RCC 7860 (cell line): ENCODE measurements at regions not wholly inside any gene's neighbourhood (a gene's known extent, or its start where the extent isn't known, plus 50 kb on each side); places are given as distances from the start of the nearest gene placed in this dataset.
A peak's percentile ranks its signal among the peaks of the same experiment; 100 is the strongest.

ENCODE experiments used
- DNase-seq: peaks from one replicate; pipeline ENCODE4 v3.0.0-alpha.2; 2015; ENCODE audit warnings: low spot score
- FAIRE-seq: peaks from 2 replicates; lab custom pipeline; 2012; peaks lifted over from hg19 to GRCh38; lab: Jason Lieb, UNC

DNA sequence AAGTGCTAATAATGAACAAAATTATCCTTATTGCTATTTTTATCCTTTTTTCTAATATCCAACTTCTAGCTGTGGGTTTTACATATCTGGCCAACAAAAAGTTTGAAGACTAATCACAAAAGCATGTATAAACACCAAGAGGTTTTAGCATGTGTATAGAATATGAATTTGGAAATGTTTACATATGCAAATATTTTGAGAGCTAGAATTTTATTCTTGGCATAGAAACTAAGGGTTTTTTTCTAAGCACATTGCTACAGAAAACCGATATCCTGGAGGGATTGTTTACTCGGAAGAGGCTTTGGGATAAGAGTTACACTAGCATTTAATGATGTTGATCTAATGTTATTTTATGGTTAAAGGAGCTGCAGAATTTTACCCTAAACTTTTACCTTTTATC lies 392.1 kb downstream of the EFNB2 start:
- no peak for FAIRE-seq
- DNase-seq: no peak

DNA sequence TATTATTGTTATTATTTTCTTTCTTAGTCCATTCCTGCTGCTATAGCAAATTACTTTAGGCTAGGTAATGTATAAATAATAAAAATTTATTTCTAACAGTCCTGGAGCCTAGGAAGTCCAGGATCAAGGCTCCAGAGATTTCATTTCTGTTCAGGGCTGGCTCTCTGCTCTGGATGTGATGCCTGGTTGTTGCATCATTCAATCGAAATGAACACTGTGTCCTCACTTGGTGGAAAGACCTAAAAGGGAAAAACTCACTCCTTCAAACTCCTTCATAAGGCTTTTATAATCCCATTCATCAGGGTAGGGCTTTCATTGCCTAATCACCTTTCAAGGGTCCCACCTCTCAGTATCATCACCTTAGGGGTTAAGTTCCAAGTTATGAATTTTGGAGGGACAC lies 395.0 kb downstream of the EFNB2 start:
- no peak for DNase-seq
- no peak for FAIRE-seq

DNA sequence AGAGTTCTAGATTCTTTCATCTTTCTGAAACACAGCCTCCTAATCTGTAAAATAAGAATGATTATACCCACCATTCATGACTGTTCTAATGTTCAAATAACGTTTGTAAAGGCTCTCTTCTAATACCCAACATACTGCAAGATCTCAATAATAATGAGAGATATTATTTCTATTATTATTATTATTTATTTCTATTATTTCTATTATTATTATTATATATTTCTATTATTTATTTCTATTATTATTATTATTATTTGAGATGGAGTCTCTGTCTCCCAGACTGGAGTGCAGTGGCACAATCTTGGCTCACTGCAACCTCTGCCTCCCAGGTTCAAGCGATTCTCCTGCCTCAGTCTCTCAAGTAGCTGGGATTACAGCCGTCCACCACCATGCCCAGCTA lies 395.5 kb downstream of the EFNB2 start:
- no peak for DNase-seq
- no peak for FAIRE-seq

DNA sequence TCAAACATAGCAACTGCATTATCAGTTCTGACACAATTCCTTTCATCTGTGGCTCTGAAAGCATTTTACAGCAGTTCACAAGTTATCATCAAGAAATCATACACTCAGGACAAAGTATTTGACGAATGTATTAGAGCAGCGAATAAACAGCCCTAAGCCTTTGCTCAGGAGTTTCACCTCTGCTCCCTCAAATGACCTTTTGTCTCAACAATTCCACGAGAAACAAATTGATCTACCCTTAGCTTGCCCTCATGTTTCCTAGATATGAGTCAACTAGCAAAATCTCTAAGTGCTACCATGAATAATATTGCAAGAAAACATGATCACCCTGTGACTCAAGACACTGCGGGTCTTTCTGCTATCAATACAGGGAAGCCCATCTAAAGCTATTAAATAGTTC lies 396.1 kb downstream of the EFNB2 start:
- no peak for FAIRE-seq
- DNase-seq: no peak

DNA sequence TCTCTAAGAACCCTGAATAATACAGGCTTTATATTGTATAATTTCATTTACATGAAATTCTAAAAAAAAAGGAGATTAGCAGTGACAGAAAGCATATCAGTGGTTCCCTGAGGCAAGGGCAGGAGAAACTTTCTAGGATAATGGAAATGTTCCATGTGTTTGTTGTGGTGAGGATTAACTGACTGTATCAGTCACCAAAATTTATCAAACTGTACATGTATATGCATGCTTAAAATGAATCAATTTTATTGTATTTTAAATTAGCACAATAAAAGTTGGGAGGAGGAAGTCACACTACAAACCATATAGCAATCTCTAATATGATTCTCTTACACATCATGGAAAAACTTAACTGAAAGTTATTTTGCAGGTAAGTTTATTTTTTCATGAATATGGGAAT lies 396.8 kb downstream of the EFNB2 start:
- FAIRE-seq: no peak
- DNase-seq: no peak

DNA sequence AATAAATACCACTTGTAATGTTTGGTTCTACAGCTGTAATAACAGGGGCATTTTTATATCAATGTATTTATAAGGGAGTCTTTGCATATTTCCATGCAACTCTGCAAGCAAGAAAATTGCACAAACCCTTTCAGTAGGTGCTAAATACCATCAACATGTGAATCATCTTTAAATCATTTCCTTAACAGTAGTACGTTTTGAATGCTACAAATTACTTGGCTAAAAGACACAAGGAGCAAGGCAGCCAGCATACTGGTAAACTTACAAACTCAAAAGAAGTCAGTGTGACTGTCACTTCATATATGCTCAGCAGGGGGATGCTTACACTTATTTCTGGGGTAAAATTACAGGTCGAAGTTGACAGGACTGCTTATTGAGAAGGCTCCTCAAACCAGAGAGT lies 402.4 kb downstream of the EFNB2 start:
- DNase-seq (peak; percentile 21), FAIRE-seq (no peak)

DNA sequence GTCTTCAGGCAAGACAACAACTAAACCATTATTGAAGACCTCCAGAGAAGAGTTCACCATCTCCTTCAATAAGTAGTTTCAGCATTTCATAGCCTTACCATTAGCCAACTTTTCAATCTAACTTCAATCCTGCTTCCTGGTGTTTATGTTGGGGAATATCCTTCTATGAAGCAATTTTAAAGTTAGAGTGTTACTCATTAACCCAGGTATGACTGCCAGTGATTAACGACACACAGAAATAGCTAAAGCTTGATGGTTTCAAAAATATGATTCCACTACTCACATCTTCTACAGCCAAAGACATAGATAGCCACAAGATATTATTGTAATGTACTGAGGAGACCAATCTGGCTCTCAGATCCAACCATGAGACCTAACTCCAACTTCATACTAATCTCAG lies 403.2 kb downstream of the EFNB2 start:
- peak; percentile 33 for DNase-seq

DNA sequence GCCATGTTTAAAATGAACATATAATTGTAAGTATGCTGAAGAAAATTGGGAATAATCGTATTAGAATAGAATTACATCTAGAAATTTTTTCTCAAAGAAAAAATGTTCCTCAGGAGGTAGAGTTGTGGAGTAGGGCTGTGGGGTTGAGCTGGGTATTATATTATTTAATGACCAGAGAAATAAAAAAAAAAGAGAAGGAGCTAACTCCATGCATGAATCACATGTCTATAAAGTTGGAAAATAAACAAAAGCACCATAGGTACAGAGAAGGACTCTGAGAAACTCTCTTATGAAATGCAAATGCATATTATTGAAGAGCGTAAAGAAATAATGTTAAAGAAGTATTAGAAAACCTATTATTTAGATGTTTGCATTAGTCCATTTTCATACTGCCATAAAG lies 405.5 kb downstream of the EFNB2 start:
- FAIRE-seq (no peak), DNase-seq (no peak)

More for the DNA sequence above, 403.2 kb downstream of the EFNB2 start:
- FAIRE-seq: peak; percentile 68

DNA sequence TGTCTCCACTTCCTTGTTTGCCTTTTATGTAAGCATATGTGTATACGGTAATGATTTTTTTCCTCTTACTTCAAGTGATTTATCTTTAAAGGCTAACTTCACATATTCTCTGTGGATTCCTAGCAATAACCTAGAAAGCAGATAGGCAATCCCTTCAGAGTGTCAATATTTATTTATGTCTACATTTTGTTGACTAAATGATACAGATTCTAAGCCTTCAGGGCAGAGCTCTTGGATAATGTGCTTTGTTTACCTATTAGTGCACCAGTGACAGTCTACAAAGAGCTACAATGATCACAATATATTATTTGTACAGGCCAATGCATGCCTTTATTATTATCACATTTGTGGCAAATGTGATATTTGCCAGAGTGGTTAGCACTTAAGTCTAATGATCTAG lies 406.2 kb downstream of the EFNB2 start:
- FAIRE-seq (no peak), DNase-seq (no peak)

DNA sequence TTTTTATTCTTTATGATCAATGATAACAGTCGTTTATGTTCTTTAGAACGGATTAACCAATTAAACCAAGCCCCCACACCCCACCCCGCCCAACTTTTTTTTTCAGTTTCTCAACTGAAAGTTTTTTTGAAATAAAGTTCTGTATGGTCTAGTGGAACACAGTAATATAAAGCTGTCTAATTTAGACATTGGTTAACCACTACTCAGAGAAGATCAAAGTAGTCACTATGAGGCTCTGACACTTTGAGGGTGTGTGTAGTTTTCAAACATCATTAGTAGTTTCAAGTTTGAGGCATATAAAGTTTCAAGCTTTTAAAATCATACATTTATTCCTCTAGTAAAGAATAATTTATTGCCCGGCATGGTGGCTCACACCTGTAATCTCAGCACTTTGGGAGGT lies 413.2 kb downstream of the EFNB2 start:
- DNase-seq (no peak), FAIRE-seq (no peak)

DNA sequence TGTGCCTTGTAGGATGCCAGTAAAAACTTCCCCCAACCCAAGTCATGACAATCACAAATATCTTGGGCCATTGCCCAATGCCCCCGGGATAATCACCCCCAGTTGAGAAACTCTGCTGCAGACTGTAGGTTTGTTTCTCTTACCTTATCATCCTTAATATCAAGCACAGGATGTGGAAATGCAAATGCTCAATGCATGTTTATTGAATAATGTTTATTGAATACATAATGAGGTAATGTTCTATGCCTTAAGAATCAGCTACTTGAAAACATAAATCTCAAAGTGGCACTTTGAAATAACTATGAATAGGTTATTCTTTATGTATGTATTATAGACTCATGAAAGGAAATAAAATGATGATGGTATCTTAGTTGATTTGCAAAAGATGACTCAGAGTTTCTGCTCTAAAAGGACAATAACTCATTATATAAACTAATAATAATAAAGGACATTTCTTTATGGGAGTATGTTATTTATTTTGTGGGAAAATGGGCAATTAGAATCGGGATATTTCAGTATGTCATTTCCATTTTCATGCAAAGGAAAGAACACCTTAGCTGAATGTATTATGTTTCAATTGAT lies 414.2 kb downstream of the EFNB2 start:
- FAIRE-seq (no peak), DNase-seq (no peak)

DNA sequence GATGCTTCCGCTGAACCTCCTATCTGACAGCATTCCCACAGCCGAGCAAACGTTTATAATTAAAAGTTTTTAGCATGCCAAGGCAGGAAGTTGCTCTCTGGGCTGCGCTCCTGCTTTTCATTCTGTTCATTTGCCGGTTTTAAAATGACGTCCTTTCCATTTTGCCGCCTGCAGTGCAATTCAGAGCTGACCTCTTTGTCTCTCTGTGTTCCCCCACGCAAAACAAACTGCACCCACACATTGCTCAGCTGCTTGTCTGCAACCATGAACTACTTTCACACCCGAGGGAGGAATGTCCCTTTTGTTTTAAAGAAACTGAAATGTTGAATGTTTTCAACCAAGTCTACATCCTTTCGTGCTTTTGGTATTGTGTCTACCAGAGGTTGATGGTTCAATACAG lies 416.5 kb downstream of the EFNB2 start:
- DNase-seq: no peak
- FAIRE-seq: no peak

DNA sequence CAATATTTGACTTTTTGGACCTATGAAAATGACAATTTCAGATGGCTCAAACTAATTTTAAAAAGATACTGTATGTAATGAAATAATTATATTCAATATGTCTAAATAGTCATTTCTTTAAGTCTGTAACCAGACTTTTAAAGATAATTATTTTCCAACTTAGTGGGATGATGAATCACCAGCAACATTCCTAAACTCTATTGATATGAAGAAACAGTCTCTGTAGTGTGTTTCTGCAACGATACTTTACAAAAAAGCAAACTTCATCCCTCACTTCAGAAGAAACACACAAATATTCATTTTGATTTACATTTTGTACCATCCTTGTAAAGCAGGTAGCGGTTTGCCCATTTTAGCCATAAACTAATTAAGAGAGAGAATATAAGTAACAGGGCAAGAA lies 417.4 kb downstream of the EFNB2 start:
- DNase-seq (no peak), FAIRE-seq (no peak)

DNA sequence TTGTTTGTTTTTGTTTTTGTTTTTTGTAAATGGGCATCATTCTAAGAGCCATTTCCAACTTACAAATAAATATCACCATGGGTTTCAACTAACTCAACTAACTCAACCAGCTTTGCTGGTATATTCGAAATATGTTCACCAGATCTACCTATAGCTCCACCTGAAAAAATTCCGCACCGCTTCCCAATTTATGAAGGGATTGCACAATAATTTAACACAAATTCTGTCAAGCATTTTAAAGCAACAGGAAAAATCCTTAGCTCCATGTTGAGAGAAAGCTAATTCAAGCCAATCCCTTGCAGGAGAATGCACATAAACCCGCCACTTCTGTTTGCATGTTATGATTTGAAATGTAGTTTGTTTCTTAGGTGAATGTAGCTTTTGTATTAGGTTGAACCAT lies 417.8 kb downstream of the EFNB2 start:
- FAIRE-seq (no peak), DNase-seq (no peak)

DNA sequence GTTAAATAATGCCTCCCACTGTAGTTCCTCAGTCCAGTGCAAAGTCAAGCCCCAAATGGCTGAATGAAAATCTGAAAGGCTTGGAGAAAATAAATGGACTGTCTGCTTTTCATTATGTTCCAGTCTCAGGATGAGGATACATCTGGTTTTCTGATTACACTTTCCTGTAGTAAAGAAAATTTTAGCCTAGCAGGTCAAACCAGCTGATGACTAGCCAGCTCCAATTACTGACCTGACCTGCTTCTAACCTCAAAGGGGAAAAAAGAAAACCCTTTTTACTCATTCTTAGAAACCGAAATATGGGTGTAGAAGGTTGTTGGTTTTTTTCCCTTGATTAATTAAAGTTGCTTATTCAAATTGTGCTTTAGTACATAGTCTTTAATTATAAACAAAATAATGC lies 418.4 kb downstream of the EFNB2 start:
- DNase-seq: no peak
- FAIRE-seq: no peak

DNA sequence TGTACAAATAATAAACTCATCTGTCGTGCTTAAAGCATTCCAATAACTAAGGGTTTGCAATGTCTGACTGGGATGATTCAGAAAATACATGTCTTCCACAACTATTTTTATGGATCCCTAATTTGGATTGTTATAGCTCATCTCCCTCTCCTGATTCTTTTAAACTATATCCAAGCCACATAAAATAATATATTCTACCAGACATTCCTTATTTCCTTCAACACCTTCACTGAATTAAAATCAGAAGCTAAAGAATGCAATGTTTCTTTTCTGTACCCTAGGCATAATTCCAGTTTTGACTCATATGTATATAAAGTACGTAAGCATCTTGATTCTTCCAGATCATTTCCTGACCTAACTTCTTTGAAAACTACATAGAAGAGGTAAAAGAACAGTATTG lies 420.4 kb downstream of the EFNB2 start:
- DNase-seq (no peak), FAIRE-seq (no peak)

DNA sequence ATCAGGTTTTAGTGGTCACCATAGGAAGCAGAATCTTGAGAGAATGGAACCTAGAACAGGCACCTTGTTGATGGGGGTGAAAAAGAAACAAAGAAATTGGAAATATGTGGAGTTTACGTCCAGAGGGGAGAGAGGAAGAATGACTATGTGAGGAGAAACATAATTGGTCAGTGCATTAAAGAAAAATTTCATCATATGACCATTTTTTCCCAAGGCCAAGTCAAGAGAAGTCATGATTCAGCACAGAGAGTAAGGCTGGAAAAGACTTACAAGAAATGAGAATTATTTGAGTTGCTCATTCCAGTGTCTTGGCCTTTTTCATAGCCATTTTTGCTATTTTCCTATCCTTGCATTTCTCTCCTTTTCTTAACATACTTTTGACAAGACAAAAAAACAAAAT lies 421.7 kb downstream of the EFNB2 start:
- DNase-seq (no peak), FAIRE-seq (no peak)

DNA sequence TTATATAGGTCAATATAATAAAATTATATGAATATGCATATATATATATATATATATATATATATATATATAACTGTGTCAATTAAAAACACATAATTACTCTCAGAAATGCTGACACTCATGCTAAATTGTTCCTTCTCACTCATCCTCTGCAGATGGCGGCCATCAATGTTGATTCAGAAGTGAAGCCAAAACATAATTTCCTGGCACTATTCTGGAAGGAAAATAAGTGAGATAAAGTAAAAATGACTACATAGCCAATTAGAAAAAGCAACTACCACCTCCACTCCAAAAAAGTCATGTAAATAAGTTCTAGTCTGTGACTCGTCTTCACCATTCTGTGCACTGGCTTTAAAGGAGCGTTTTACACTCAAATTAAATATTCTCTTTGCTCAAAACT lies 423.3 kb downstream of the EFNB2 start:
- DNase-seq (no peak), FAIRE-seq (no peak)

DNA sequence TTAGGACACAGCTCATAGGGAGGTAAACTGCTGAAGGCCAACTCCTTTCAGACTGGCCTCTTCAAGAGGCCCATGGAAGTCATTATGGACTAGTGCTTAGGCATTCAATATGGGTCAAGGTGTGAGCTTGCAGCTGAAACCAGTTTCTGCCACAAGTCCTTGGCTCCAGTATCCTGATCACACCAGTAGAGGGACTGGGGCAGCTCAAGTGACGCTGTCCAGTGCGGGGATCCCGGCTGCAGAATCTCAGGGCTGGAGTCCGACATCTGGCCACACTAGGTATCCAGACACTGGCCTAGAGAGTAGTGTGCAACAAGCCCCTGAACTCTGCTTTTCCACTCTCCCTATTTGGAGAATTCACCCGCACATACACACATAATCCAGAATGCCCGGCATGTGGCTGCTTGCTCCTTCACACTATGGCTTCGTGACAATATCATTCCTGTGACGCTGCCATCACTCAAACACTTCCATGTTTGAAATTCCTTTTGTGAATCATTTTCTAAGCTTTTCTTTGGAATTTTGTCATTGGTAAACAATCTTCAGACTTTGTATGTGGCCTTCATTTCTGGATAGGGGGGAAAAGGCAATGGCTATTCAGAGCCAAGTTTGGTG lies 425.1 kb downstream of the EFNB2 start:
- DNase-seq: peak; percentile 3
- no peak for FAIRE-seq

DNA sequence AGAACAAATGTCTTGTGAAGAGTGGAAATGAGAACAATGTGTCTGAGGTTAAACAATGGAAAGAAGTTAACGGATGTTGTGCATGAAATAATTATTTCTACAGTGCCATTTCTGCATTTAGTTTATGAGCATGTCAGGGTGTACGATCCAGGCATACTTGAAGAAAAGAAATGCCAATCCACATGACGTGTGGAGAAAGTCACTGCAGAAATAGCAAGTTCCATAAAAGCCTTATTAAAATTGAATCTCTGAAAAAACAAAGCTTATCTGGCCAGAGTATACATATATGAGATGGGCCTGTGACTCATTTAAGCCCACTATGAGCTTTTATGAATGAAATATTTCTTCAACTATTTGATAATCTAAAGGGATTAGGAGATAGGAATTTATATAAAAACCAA lies 426.1 kb downstream of the EFNB2 start:
- DNase-seq (no peak), FAIRE-seq (no peak)

DNA sequence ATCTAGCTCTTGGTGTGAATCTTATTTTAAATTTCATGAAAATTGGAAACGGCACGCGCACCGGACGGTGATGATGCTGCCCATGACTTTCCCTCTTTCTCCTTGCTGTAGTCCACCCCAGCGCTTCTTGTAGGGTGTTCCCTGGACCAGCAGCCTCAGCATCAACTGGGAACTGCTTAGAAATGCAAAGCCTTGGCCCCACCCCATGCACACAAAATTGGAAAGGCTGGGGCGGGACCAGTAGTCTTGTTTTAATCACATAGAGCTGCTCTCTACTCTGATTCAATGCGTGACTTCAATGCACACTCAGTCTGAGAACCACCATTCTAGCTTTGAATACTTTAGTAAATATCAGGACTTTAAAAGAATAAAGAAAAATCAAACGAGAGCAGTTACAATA lies 427.1 kb downstream of the EFNB2 start:
- no peak for DNase-seq

DNA sequence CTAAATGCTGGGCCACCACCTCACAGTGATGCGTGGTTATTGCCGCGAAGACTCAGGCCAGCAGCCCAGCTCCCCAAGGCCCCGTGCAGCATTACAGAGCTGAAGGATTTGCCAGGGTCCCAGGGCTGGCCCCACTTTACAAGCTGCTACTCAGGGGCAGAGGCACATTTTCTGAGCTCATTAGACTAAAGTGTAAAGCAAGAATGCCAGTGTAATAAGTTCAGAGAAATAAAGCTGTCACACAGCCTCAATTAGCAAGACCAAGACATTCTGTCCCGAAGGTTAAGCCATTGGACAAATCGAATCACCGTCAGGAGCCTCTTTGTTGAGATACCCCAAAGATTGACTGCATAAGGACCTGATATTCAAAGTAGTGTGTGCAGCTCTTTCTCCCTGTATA lies 428.4 kb downstream of the EFNB2 start:
- FAIRE-seq (no peak), DNase-seq (no peak)

More for the DNA sequence above, 427.1 kb downstream of the EFNB2 start:
- FAIRE-seq: no peak

DNA sequence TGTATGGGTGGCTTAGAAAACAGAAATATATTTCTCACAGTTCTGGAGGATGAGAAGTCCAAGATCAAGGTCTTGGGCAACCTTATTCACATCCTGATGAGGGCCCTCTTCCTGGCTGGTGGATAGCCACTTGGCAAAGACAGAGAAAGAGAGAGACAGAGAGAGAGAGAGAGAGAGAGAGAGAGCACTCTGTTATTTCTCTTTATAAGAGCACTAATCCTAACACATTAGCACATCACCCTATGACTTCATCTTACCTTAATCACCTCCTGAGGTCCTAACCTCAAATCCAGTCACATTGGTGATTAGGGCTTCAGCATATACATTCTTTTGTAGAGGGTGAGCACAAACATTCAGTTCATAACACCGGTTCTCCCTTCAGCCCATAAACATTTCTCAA lies 430.3 kb downstream of the EFNB2 start:
- FAIRE-seq (no peak), DNase-seq (peak; percentile 75)
